B cell (primary cell): ENCODE measurements at regions not wholly inside any gene's neighbourhood (a gene's known extent, or its start where the extent isn't known, plus 50 kb on each side); places are given as distances from the start of the nearest gene placed in this dataset.

Source experiments
- ATAC-seq: fragments of 200-7000 bp; cut with Tn5 transposase; one replicate; pipeline ENCODE4 v1.10.0; 2021; ENCODE audit warnings: low read depth, mild to moderate bottlenecking, moderate number of reproducible peaks, moderate library complexity
- CTCF ChIA-PET: fragments of 350-600 bp; sonication (Branson Sonifier 250); formaldehyde crosslinking; loops from one replicate; lab custom pipeline; 2021; ENCODE audit warnings: antibody characterized with exemption, inconsistent platforms; lab: Charles Lee
- POLR2A ChIA-PET: fragments of 350-600 bp; sonication (Branson Sonifier 250); formaldehyde crosslinking; loops from one replicate; lab custom pipeline; 2021; ENCODE audit warnings: antibody characterized with exemption; lab: Charles Lee
- DNase-seq: peaks from one replicate; pipeline ENCODE4 v3.0.0; 2013
- H2AFZ ChIP-seq: 2 replicates; pipeline ENCODE4 v1.6.1; 2012; ENCODE audit warnings: mild to moderate bottlenecking, low read depth, low read length; ENCODE audit not compliant: insufficient read depth, poor library complexity, severe bottlenecking
- H3K27ac ChIP-seq, 2 donors: 1 replicate in 1 of 2; 2 replicates in 1 of 2; pipeline ENCODE4 v1.5.1; 2012 to 2013; ENCODE audit warnings: low read length in 2 of 2, mild to moderate bottlenecking in 2 of 2, moderate library complexity in 1 of 2
- H3K27me3 ChIP-seq, 4 experiments: fragments of 200-600 bp in 1 of 4; sonication (generic) in 1 of 4; replicated peaks in 1 of 4; 1 replicate in 2 of 4; 2 replicates in 2 of 4; pipeline versions ENCODE4 v1.6.1 to v1.7.0; 2013 to 2016; ENCODE audit warnings: low read length in 3 of 4, mild to moderate bottlenecking in 2 of 4, mixed read lengths in 1 of 4, moderate library complexity in 1 of 4; ENCODE audit not compliant: insufficient read depth in 4 of 4, control insufficient read depth in 3 of 4; ENCODE audit errors: control extremely low read depth in 1 of 4
- H3K36me3 ChIP-seq, 2 experiments: replicated peaks in 1 of 2; 1 replicate in 1 of 2; 2 replicates in 1 of 2; pipeline versions ENCODE4 v1.6.1 to v1.7.1; 2013; ENCODE audit warnings: low read length in 1 of 2; ENCODE audit not compliant: insufficient read depth in 2 of 2, control insufficient read depth in 1 of 2; ENCODE audit errors: control extremely low read depth in 1 of 2, extremely low read depth in 1 of 2
- H3K4me1 ChIP-seq, 2 donors: fragments of 200-600 bp in 1 of 2; sonication (generic) in 1 of 2; 1 replicate in 1 of 2; 2 replicates in 1 of 2; pipeline versions ENCODE4 v1.5.1 to v1.6.1; 2013 to 2017; ENCODE audit warnings: low read length in 2 of 2; ENCODE audit not compliant: control insufficient read depth in 2 of 2, insufficient read depth in 2 of 2
- H3K4me2 ChIP-seq: replicated peaks from 2 replicates; pipeline ENCODE3; 2012; ENCODE audit warnings: mild to moderate bottlenecking, low read depth, low read length; ENCODE audit not compliant: poor library complexity, severe bottlenecking
- H3K4me3 ChIP-seq, 5 experiments: fragments of 200-600 bp in 1 of 5; sonication (generic) in 1 of 5; 1 replicate in 3 of 5; 2 replicates in 2 of 5; pipeline versions ENCODE4 v1.5.1 to v1.7.0; 2011 to 2016; ENCODE audit warnings: low read length in 4 of 5, mild to moderate bottlenecking in 4 of 5, low read depth in 2 of 5, control low read depth in 1 of 5, moderate library complexity in 1 of 5; ENCODE audit not compliant: insufficient read depth in 1 of 5; ENCODE audit errors: control extremely low read depth in 1 of 5, extremely low read depth in 1 of 5
- H3K79me2 ChIP-seq: fragments of 200-600 bp; sonication (generic); one replicate; pipeline ENCODE4 v1.6.0; 2016; ENCODE audit warnings: low read length; ENCODE audit not compliant: control insufficient read depth, insufficient read depth
- H3K9ac ChIP-seq: fragments of 200-600 bp; sonication (generic); 2 replicates; pipeline ENCODE4 v1.6.1; 2017; ENCODE audit warnings: mild to moderate bottlenecking, low read length, moderate library complexity
- H3K9me3 ChIP-seq, 3 donors: one replicate each; pipeline versions ENCODE4 v1.6.1 to v1.7.1; 2013; ENCODE audit warnings: low read length in 2 of 3; ENCODE audit not compliant: control insufficient read depth in 2 of 3, insufficient read depth in 1 of 3; ENCODE audit errors: control extremely low read depth in 1 of 3
- H4K20me1 ChIP-seq: 2 replicates; pipeline ENCODE4 v1.6.0; 2012; ENCODE audit warnings: mild to moderate bottlenecking, low read length; ENCODE audit not compliant: insufficient read depth, control insufficient read depth, poor library complexity, severe bottlenecking
- H3K27ac Mint-ChIP-seq: one replicate; pipeline ENCODE4 v1.8.0; 2021; ENCODE audit warnings: mixed read lengths
- H3K27me3 Mint-ChIP-seq: one replicate; pipeline ENCODE4 v1.8.0; 2021; ENCODE audit warnings: mixed read lengths
- H3K4me1 Mint-ChIP-seq: one replicate; pipeline ENCODE4 v1.8.0; 2021; ENCODE audit warnings: mixed read lengths
- H3K4me3 Mint-ChIP-seq: one replicate; pipeline ENCODE4 v1.8.0; 2021; ENCODE audit warnings: mixed read lengths
- H3K9me3 Mint-ChIP-seq: one replicate; pipeline ENCODE4 v1.8.0; 2022; ENCODE audit warnings: mixed read lengths; ENCODE audit not compliant: insufficient read depth
- CTCF ChIP-seq: fragments of 200-600 bp; IDR thresholded peaks from one replicate; pipeline ENCODE4 v1.8.0; 2022; ENCODE audit warnings: antibody characterized with exemption, mild to moderate bottlenecking
- EZH2 ChIP-seq: IDR thresholded peaks from 2 replicates; pipeline ENCODE4 v1.6.1; 2012; ENCODE audit warnings: borderline replicate concordance, low read depth, mild to moderate bottlenecking, moderate library complexity, low read length; ENCODE audit not compliant: insufficient read depth, poor library complexity, severe bottlenecking
- WGBS: methylation state at CpG from one replicate; pipeline ENCODE4 v1.1.5; 2013; ENCODE audit warnings: missing lambda C conversion rate; ENCODE audit not compliant: insufficient coverage; 5-methylcytosine and 5-hydroxymethylcytosine counted together
- intact Hi-C: fragments of 100-400 bp; cut with micrococcal nuclease; formaldehyde crosslinking; loops from one replicate; pipeline ENCODE4 v1.10.0; 2022

- no peaks in the 10 kb centered on the region for H3K4me1 ChIP-seq
- no peak for ATAC-seq
- TF ChIP-seq CTCF: no peak
- no peak for TF ChIP-seq EZH2
These were observed 790.1 kb downstream of the TENT5A start for GRCh38 chr6:80962382-80962781.

GRCh38 chr6:80961166-80961565, 791.3 kb downstream of the TENT5A start:
- intact Hi-C loops: no loop called here
- Histone ChIP-seq H3K79me2 (no peaks in the 10 kb centered on the region), H3K4me1 (no peaks in the 10 kb centered on the region), H2AFZ (no peak overlapping the region), H3K4me2 (no peak overlapping the region), H3K4me3 (no peak overlapping the region), H4K20me1 (no peaks in the 10 kb centered on the region), H3K9ac (no peak overlapping the region), H3K27me3 (no peaks in the 10 kb centered on the region), H3K27ac (no peak overlapping the region), H3K36me3 (no peaks in the 10 kb centered on the region), H3K9me3 (no peaks in the 10 kb centered on the region)
- no peak for DNase-seq
- Mint-ChIP-seq H3K27me3 (no peaks in the 10 kb centered on the region), H3K9me3 (peaks cover 2% of the 10 kb centered on the region), H3K4me3 (no peak overlapping the region), H3K4me1 (no peaks in the 10 kb centered on the region), H3K27ac (no peak overlapping the region)
- ChIA-PET CTCF (no interaction called here), POLR2A (no interaction called here)
- TF ChIP-seq CTCF (no peak), EZH2 (no peak)
- ATAC-seq: no peak
- no CpG with 5 or more reads among the region's 3 CpGs for WGBS

More at GRCh38 chr6:80962382-80962781, 790.1 kb downstream of the TENT5A start:
- Histone ChIP-seq H3K79me2 (no peaks in the 10 kb centered on the region), H4K20me1 (no peaks in the 10 kb centered on the region), H2AFZ (no peak overlapping the region), H3K4me3 (no peak overlapping the region), H3K9ac (no peak overlapping the region), H3K27ac (no peak overlapping the region), H3K27me3 (no peaks in the 10 kb centered on the region), H3K4me2 (no peak overlapping the region), H3K9me3 (no peaks in the 10 kb centered on the region), H3K36me3 (no peaks in the 10 kb centered on the region)
- no peak overlapping the region for H3K27ac Mint-ChIP-seq
- ChIA-PET CTCF (no interaction called here), POLR2A (no interaction called here)
- no peaks in the 10 kb centered on the region for H3K27me3 Mint-ChIP-seq
- no peak for DNase-seq
- H3K9me3 Mint-ChIP-seq: peaks cover 2% of the 10 kb centered on the region
- intact Hi-C loops: no loop called here
- no peaks in the 10 kb centered on the region for H3K4me1 Mint-ChIP-seq
- H3K4me3 Mint-ChIP-seq: no peak overlapping the region
